Non-pigmented ciliary epithelial cell (primary cell): ENCODE measurements at regions not wholly inside any gene's neighbourhood (a gene's known extent, or its start where the extent isn't known, plus 50 kb on each side); places are given as distances from the start of the nearest gene placed in this dataset.
"Not testable (repeated sequence)": the region's sequence is repeated elsewhere in the genome, so short reads cannot be mapped to it uniquely, and the experiment has no call there.

Experiments used
- DNase-seq: peaks from one replicate; pipeline ENCODE4 v3.0.0-alpha.2; 2010; ENCODE audit warnings: low read depth

DNA sequence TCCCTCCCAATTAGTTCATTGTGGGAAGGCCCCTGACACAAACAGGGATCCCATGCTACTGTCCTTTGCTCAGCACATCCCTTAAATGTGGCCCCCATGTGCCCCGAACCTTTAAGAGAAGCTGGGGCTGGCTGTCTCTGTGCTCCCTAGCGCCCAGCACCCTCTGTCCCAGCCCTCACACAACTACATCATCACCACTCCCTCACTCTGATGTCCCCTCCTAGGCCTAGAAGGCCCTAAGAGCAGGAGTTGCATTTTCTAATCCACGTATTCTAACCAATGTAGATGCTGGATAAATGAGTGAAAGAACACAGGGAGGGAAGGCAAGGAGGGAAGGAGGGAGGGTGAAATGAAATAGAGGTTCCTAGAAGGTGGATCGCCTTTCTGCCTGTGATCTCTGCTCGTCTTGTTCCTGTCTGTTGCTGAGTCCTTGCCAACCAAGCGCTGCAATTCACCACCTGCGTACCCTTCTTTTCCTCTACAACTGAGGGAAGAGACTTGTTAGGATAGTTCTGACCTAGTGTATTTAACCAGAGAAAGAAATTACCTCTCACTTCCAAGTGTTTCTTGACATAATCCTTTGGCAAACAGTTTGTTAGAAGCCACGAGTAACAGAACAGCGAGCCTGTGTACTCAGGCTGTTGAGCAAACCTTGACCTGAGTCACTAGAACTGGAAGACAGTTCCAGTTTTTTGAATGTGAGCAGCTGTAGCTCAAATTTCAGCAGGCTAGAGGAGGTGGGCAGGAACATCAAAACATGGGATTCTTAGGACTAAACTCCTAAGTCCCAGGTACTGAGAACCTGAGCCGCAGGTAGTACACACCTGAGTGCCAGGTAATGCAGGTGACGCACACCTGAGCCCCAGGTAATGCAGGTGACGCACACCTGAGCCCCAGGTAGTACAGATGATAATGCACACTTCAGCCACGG is 181.5 kb upstream of the ID2 start:
- DNase-seq: no peak

DNA sequence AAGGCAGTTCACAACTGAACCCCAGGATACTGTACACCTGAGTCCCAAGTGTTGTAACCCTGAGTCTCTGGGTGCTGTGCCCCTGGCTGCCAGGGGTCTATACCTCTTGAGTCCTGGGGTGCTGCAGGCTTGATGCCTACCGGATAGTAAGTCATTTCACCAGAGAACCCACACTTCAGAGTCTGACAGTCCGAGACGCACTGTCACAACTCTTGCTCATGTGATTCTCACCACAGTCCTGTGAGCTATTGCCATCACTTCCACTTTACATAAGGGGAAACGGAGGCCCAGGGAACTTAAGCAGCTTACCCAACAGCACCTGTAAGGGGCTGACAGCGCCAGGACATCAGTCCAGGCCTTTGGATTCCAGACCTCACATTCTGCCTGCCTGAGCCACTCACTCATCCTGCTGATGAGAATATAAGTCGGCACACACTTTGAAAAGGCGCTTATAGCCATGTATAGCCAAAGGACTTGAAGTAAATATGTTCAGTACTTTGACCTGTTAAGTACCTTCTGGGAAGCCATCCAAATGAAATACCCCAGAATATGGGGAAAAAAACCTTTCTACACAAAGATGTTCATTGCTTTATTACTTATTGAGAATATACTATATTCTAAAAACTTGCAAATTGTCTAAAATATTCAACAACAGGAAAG is 180.7 kb upstream of the ID2 start:
- DNase-seq: no peak

GRCh38 chr2:8502316-8502715 is 179.5 kb upstream of the ID2 start:
- no peak for DNase-seq

- DNase-seq: no peak
These were observed 176.4 kb upstream of the ID2 start for GRCh38 chr2:8505311-8505920.

DNA sequence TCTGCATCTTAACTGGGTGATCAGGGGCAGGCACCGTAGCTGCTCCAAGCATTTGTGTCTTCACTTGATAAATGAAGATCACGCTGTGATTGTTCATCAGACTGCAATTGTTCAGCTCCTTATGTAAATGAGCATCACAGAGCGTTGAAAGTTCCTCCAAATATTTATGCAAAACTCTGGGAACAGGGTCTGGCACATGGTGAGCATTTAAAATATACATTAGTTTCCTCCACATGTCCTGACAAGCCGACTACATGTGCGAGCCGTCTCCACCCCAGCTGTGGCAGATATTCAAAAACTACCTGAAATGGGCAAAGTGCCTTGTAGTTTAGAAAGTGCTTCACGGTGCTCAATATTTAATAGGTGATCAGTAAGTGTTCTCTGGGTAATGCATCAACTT is 175.1 kb upstream of the ID2 start:
- DNase-seq: no peak

GRCh38 chr2:8508766-8509165 is 173.1 kb upstream of the ID2 start:
- no peak for DNase-seq

- no peak for DNase-seq
These were observed 172.2 kb upstream of the ID2 start for GRCh38 chr2:8509621-8510020.

- DNase-seq: not testable (repeated sequence)
These were observed 171.8 kb upstream of the ID2 start for GRCh38 chr2:8510055-8510454.

DNA sequence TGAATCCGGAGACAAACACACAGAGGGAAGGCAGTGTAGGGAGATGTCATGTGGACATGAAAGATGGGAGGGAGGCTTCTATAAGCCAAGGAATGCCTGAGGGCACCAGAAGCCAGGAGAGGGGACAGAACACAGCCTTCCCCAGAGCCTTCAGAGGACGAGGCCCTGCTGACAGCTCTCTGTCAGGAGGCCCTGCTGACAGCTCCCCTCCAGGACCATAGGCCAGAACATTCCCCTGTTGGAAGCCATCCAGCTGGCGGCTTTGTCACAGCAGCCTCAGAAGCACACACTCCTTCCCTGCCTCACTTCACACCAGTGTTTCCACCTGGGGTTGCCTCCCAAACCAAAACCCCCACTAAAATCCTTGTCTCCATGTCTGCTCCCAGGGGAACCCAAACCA is 171.3 kb upstream of the ID2 start:
- DNase-seq: no peak

DNA sequence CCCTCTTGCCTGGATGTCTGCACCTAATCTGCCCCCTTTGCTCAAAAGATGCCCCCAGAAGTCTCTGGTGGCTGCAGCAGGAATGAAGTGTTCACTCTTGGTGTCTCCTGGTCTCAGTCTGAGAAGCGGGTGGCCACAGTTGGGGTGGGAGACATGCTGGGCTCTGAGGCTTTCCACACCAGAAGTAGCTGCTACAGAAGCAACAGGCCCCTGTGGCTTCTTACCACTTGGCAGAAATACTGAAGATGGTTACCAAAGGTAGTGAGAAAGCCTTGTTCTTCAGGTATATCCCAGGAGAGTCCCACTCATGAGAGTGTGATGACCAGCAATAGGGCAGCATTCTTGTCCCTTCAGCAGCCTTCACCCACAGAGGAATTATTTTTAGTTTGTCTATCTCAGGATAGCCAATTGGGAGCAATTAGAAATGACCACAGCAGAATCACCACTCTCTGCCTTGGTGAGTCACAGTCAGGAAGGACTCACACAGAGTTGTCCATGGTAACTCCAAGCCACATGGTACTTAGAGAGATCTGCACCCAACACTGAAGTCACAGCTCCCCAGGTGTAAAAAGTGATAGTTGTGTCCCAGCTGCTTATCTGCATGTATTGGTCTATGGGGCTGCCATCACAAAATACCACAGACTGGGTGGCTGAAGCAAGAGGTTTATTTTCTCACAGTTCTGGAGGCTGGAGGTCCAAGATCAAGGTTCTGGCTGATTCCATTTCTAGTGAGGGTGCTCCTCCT is 169.8 kb upstream of the ID2 start:
- peak; percentile 15 for DNase-seq

DNA sequence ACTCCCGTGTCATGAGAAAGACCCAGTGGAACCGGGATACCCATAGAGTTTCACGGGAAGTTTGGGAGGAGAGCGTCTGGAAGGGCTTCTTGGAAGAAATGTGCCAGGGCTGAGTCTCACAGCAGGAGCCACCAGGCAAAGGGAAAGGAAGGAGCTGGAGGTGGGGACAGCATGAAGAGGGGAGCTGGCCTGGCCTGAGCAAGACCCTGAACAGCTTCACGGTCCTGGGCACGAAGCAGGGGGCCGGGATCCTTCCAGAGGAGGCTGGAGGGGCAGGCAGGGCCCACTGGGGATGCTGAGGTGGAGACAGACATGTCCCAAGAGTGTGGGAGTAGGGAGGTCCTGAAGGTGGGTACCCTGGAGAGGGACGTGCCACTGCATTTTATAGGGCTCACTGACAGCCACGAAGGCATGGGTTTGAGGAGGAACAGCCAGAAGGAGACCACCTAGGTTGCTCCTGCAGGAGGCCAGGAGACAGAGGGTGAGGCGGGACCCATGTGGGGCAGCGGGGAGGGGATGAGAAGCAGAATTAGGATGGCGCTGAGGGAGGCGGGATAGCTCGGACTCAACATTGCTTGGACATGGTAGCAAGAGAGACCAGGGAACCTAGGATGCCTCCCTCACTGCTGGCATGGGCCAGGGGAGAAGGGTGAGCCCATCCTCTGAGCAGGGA is 168.1 kb upstream of the ID2 start:
- DNase-seq: no peak

DNA sequence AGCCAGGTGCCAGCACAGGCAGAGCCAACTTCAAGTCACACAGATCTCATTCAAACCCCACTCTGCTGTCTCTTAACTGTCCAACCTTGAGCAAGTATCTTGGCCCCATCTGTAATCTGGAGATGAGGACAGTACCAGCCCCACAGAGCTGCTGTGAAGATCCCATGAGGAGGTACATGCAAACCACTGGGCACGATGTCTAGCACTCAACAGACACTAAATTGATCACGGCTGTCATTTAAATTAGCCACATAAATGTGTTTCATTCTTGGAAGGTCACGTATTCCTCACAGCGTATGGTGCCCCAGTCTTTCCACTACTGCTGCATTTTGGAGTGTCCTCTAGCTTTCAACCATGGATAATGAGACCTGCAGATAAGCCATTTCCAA is 167.6 kb upstream of the ID2 start:
- DNase-seq: no peak

- no peak for DNase-seq
These were observed 166.8 kb upstream of the ID2 start for GRCh38 chr2:8514796-8515758.

- no peak for DNase-seq
These were observed 165.9 kb upstream of the ID2 start for GRCh38 chr2:8515864-8516533.

DNA sequence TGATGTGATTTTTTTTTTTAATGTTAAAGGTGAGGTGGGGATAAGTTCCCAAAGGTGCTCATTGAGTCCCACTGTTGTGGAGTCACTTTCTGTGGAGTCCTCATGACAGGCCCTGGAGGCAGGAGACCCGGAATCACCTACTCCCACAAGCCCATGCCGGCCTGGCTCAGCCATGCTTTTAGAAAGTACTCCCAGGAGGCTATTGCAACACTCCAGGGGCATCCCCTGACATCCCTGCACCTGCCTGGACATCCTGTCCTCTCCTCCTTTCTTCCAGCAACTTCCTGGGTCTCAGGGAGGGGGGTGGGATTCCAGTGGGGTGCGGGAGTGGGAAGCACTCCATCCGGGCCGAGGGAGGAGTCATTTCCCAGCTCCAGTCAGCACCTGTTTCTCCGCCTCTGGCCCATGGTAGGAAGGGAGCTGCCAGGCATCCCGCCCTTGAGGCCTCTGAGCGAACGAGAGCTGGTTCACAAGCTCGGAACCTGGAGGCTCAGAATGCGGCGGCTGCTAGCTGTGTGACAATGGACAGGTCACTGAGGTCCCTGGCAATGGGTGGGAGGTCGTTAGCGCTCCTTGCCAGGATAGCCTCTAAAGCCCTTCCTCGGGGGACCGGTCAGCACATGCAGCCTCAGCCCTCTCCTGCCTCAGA is 163.9 kb upstream of the ID2 start:
- DNase-seq: no peak

- DNase-seq: no peak
These were observed 162.7 kb upstream of the ID2 start for GRCh38 chr2:8518979-8519668.

GRCh38 chr2:8520791-8521344 is 161.0 kb upstream of the ID2 start:
- DNase-seq: no peak

DNA sequence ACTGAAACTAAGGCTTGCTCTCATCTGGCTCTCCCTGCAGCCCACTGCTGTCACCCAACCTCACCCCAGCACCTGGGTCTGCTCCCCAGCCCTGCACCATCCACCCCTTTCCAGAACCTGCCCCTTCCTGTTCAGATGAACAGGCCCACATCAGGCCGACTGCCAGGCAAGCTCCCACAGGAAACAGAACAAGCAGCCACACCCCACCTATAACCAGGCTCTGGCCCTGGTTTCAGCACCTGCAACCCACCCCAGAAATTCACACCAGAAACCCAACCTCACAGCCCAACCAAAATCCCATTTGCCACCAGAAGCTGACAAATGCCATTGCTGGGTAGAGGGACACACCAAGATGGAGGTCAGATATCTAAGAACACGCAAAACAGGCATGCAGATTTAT is 159.2 kb upstream of the ID2 start:
- no peak for DNase-seq

DNA sequence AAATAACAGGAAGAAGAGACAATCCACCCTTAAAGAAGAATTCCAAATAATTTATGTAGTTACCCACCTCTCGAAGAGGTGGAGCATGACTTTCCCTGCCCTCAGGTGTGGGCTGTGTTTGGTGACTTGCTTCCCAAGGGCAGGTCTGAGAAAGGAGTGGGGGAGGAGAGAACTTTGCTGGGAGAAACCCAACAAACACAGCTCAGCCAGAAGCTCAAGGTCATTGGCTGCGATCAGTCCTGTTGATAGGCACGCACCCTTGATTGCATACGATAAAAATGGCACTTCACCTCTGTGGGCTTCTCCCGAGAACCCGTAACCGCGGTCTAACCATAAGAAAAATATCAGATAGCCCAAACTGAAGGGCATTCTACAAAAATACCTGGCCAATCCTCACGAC is 157.5 kb upstream of the ID2 start:
- no peak for DNase-seq
